ENCODE measurements at regions not wholly inside any gene's neighbourhood (a gene's known extent, or its start where the extent isn't known, plus 50 kb on each side); places are given as distances from the start of the nearest gene placed in this dataset.

DNA sequence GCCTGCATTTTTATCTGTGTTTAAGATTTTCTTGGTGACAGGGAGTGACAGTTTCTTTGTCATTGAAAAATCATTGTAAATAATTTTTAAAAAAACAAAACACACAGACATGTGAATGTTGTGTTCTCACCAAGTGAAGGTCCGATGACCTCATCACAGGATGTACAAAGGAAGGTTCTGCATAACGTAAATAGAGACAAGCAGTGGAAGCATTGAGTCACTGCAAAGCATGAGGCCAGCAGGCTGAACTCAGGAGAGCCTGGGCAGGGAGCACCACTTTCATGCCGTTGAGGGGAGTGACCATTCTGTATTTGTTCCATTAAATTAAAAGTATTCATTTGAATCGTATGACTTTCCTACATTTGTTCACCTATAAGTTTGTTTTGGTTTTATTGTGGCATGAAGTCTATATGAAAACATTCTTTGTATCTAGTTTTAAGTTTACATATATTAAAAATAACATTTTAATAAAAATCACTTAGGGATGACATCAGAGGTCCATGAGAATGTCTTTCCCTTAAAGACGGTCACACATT, 70.4 kb upstream of the TLE1 start:
- DNase-seq (ENCODE audit: low read depth) = no peak
- no peak overlapping the region for H3K4me3 ChIP-seq (ENCODE audit: low read depth, low read length)
- TF ChIP-seq, protein P1, sequence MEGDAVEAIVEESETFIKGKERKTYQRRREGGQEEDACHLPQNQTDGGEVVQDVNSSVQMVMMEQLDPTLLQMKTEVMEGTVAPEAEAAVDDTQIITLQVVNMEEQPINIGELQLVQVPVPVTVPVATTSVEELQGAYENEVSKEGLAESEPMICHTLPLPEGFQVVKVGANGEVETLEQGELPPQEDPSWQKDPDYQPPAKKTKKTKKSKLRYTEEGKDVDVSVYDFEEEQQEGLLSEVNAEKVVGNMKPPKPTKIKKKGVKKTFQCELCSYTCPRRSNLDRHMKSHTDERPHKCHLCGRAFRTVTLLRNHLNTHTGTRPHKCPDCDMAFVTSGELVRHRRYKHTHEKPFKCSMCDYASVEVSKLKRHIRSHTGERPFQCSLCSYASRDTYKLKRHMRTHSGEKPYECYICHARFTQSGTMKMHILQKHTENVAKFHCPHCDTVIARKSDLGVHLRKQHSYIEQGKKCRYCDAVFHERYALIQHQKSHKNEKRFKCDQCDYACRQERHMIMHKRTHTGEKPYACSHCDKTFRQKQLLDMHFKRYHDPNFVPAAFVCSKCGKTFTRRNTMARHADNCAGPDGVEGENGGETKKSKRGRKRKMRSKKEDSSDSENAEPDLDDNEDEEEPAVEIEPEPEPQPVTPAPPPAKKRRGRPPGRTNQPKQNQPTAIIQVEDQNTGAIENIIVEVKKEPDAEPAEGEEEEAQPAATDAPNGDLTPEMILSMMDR (IDR thresholded peaks at IDR 0.05; ENCODE audit: low read depth, low read length, missing control alignments) = no peak

DNA sequence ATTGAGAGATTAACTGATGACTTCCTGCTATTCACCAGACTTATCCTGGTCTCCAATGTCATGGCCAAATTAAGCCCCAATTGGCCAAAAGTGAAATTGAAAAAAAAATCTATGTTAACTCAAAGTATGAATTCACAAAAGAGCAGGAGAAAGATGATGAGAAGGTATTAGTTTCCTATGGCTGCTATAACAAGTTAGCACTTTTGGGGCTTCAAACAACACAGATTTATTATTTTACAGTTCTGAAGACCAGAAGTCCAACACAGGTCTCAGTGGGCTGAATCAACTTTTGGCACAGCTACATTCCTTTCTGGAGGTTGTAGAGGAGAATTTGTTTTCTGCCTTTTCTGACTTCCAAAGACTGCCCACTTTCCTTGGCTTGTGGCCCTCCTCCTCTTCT, 78.6 kb upstream of the TLE1 start:
- H3K4me3 ChIP-seq (ENCODE audit: low read depth, low read length) = no peak overlapping the region
- TF ChIP-seq, protein P1 (IDR thresholded peaks at IDR 0.05; ENCODE audit: low read depth, low read length, missing control alignments) = no peak
- no peak for DNase-seq (ENCODE audit: low read depth)

DNA sequence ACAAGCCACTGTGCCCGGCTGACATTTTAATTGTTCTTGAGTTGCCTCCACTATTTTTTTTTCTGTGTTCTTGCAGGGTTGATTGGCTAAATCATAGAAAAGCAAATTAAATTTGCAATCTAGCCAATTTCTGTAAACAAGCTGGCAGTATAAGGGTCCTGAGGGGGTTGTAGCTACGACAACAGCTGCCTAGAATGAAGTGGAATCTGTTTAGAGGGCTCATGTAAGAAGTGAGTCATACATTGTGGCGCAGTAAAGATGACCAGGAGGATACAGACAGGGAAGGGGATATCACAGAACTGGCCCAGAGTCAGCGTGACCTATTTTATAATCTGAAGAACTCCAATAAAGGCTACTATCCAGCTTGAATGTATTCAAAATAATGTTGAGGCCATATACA, 82.2 kb upstream of the TLE1 start:
- DNase-seq (ENCODE audit: low read depth) = no peak
- H3K4me3 ChIP-seq (ENCODE audit: low read depth, low read length) = no peak overlapping the region
- TF ChIP-seq, protein P1 (IDR thresholded peaks at IDR 0.05; ENCODE audit: low read depth, low read length, missing control alignments) = no peak

DNA sequence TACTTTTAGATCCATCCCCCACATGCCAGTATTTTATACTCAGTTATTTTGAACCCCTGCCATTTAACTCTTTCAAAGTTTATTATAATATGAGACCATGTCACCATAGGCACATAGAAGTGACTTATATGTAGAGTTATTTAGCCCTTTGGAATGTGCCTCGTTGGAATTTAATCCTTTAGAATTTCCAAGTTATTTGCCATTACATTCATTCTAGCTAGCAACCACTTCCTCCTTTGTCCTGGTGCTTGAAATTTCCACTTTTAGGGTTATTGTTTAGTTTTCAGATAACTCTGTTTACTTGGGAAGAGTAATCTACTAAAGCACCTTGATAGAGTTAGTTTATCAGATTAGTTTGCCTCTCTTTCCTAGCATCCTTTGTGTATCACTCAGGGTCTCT, 82.8 kb upstream of the TLE1 start:
- H3K4me3 ChIP-seq (ENCODE audit: low read depth, low read length) = no peak overlapping the region
- TF ChIP-seq, protein P1 (IDR thresholded peaks at IDR 0.05; ENCODE audit: low read depth, low read length, missing control alignments) = no peak
- DNase-seq (ENCODE audit: low read depth) = no peak

DNA sequence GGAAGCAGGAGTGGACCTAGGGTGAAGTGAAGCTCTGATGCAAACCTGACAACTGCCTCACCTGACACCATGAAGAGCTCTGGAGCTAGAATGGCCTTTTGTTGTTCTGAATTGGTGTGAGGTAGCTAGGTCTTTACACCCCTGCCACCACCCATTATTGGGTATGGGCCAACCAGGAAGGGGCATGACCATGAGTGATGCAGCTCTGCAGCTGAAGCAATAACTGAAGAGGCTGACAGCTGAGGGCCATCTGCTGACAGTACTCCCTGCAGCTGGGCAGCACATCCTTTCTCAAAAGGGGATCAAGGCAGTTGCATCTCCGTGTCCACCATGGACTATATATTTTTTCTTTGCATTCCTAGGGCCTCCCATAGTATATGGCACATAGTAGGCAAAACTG, 87.0 kb upstream of the TLE1 start:
- DNase-seq (ENCODE audit: low read depth) = no peak
- H3K4me3 ChIP-seq (ENCODE audit: low read depth, low read length) = no peak overlapping the region
- TF ChIP-seq, protein P1 (IDR thresholded peaks at IDR 0.05; ENCODE audit: low read depth, low read length, missing control alignments) = no peak

DNA sequence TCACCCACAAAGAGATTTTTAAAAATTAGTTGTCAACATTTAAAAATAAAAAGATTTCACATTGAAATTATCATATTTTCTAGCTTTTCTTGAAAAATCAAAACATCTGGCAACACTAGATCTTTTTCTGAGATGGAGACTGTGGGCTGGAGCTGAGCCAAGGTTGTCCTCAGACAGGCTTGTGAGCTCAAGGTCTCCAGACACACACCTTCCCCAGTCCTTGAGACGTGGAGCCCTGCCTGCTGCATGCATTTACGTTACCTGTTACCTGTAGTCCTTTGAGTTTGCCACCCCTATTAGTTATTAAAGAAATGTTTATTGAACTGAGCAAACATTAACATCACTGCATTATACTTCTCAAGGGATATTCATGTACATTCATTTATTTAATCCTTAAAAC, 87.5 kb upstream of the TLE1 start:
- DNase-seq (ENCODE audit: low read depth) = no peak
- H3K4me3 ChIP-seq (ENCODE audit: low read depth, low read length) = no peak overlapping the region
- TF ChIP-seq, protein P1 (IDR thresholded peaks at IDR 0.05; ENCODE audit: low read depth, low read length, missing control alignments) = no peak

DNA sequence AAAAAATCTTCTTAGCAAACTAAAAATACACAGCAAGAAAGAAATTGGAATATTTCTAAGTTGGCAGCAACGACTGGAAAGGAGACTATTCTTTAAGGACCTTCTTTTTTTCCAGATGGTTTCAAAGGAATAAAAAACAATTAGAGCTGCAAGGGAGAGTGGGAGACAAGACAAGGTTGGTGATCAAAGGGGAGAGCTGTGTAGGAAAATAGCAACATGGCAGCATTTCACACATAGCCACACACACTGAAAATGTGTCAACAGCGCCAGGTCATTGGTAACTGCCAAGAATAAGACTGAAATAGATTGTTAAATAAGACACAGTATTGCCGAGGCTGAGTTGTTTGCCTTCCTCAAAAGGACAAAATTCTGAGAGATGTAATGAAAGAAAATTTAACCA, 88.1 kb upstream of the TLE1 start:
- H3K4me3 ChIP-seq (ENCODE audit: low read depth, low read length) = no peak overlapping the region
- DNase-seq (ENCODE audit: low read depth) = no peak
- TF ChIP-seq, protein P1 (IDR thresholded peaks at IDR 0.05; ENCODE audit: low read depth, low read length, missing control alignments) = no peak

Measured in GM12864 (cell line).